Liver (tissue), 3 donors: ENCODE measurements at regions not wholly inside any gene's neighbourhood (a gene's known extent, or its start where the extent isn't known, plus 50 kb on each side); places are given as distances from the start of the nearest gene placed in this dataset.

Experiments used
- EGR1 ChIP-seq, 2 donors: IDR thresholded peaks; 2 replicates each; pipeline ENCODE4 v1.6.1; 2016 to 2018; ENCODE audit warnings: antibody characterized with exemption in 2 of 2, low read depth in 2 of 2
- GABPA ChIP-seq, 2 donors: IDR thresholded peaks in 1 of 2; conservative IDR thresholded peaks in 1 of 2; 2 replicates each; pipeline ENCODE4 v1.6.1; 2016; ENCODE audit warnings: antibody characterized with exemption in 2 of 2, mild to moderate bottlenecking in 1 of 2, moderate library complexity in 1 of 2
- JUND ChIP-seq, 2 donors: IDR thresholded peaks; 2 replicates each; pipeline ENCODE4 v1.6.1; 2016; ENCODE audit warnings: antibody characterized with exemption in 2 of 2
- RXRA ChIP-seq, 2 donors: IDR thresholded peaks; 2 replicates each; pipeline ENCODE4 v1.6.1; 2017 to 2018; ENCODE audit warnings: antibody characterized with exemption in 2 of 2, mild to moderate bottlenecking in 1 of 2
- SP1 ChIP-seq: IDR thresholded peaks from 2 replicates; pipeline ENCODE4 v1.6.1; 2018; ENCODE audit warnings: antibody characterized with exemption, mild to moderate bottlenecking
- TAF1 ChIP-seq: conservative IDR thresholded peaks from 2 replicates; pipeline ENCODE4 v1.6.1; 2016; ENCODE audit warnings: antibody characterized with exemption, mild to moderate bottlenecking
- YY1 ChIP-seq: IDR thresholded peaks from 2 replicates; pipeline ENCODE4 v1.6.1; 2016; ENCODE audit warnings: antibody characterized with exemption, mild to moderate bottlenecking
- TF ChIP-seq, protein P1 (sequence below): fragments of 150-350 bp; IDR thresholded peaks from 2 replicates; pipeline ENCODE4 v1.5.1; 2017; ENCODE audit warnings: improper control_type of control experiment, low read depth, low read length; ENCODE audit not compliant: missing input control
- TF ChIP-seq, protein P2 (sequence below): IDR thresholded peaks from 2 replicates; pipeline ENCODE4 v1.6.1; 2016; ENCODE audit warnings: antibody characterized with exemption
- donor health status: healthy.
- donor health status: healthy.

DNA sequence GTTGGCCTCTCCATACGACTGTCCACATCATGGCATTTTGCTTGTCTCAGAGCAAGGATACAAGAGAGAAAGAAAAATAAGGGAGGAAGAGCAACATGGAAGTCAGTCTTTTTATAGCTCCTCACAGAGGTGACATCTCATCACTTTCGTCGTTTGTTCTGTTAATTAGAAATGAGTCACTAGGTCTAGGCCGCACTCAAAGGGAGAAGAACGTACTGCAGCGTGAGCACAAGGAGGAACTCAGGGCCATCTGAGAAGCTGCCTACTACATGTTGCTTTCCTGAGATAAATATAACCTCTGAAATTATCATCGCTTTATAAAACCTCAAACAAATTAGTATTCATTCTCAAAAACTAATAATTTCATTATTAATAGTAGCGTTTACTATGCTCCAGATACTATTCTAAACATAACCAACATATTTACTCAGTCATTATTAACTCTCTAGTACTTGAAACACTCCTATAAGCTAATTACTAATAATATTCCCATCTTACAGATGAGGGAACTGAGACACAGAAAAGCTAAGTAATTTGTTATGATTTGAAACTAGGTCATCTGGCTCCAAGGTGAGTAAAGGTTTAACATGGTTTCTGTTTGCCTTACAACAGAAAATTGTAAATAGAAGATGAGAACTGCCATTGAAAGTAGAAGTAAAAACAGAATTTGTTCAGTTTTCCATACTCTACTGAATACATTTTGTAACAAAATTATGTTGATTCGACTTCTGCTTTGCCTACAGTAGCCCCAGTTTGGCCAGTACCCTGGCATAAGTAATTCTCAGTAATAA lies 213.2 kb upstream of the UGT8 start:
- TF ChIP-seq TAF1 (no peak), SP1 (no peak), GABPA (IDR thresholded peaks at IDR 0.05 in 1 of 2, conservative IDR thresholded peaks at IDR 0.05 in 1 of 2) (no peak), YY1 (no peak), EGR1 (IDR thresholded peaks at IDR 0.05; ENCODE audit: low read depth in 2 of 2) (no peak), RXRA (IDR thresholded peaks at IDR 0.05) (no peak), JUND (IDR thresholded peaks at IDR 0.05) (no peak)
- TF ChIP-seq, protein P1, sequence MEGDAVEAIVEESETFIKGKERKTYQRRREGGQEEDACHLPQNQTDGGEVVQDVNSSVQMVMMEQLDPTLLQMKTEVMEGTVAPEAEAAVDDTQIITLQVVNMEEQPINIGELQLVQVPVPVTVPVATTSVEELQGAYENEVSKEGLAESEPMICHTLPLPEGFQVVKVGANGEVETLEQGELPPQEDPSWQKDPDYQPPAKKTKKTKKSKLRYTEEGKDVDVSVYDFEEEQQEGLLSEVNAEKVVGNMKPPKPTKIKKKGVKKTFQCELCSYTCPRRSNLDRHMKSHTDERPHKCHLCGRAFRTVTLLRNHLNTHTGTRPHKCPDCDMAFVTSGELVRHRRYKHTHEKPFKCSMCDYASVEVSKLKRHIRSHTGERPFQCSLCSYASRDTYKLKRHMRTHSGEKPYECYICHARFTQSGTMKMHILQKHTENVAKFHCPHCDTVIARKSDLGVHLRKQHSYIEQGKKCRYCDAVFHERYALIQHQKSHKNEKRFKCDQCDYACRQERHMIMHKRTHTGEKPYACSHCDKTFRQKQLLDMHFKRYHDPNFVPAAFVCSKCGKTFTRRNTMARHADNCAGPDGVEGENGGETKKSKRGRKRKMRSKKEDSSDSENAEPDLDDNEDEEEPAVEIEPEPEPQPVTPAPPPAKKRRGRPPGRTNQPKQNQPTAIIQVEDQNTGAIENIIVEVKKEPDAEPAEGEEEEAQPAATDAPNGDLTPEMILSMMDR: no peak
- TF ChIP-seq, protein P2, sequence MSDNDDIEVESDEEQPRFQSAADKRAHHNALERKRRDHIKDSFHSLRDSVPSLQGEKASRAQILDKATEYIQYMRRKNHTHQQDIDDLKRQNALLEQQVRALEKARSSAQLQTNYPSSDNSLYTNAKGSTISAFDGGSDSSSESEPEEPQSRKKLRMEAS: no peak
